RPMI7951 (cell line): ENCODE measurements at regions not wholly inside any gene's neighbourhood (a gene's known extent, or its start where the extent isn't known, plus 50 kb on each side); places are given as distances from the start of the nearest gene placed in this dataset.
"Not testable (repeated sequence)": the region's sequence is repeated elsewhere in the genome, so short reads cannot be mapped to it uniquely, and the experiment has no call there.

Source experiments
- DNase-seq: peaks from one replicate; pipeline ENCODE4 v3.0.0-alpha.2; 2012; ENCODE audit warnings: low read depth

DNA sequence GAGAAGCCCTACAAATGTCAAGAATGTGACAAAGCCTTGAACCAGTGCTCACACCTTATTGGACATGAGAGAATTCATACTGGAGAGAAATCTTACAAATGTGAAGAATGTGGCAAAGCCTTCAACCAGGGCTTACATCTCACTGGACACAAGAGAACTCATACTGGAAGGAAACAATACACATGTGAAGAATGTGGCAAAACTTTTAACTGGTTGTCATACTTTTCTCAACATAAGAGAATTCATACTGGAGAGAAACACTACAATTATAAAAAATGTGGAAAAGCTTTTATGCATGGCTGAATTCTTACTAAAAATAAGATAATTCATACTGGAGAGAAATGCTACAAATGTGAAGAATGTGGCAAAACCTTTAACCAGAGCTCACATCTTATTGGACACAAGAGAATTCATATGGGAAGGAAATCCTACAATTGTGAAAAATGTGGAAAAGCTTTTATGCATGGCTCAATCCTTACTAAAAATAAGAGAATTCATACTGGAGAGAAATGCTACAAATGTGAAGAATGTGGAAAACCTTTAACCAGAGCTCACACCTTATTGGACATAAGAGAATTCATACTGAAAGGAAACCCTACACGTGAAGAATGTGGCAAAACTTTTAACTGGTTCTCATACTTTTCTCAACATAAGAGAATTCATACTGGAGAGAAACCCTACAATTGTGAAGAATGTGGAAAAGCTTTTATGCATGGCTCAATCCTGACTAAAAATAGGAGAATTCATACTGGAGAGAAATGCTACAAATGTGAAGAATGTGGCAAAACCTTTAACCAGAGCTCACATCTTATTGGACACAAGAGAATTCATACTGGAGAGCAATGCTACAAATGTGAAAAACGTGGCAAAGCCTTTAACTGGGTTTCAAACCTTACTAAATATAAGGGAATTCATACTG is 350.6 kb upstream of the NUPR2 start:
- DNase-seq: peak; percentile 3

GRCh38 chr7:56449762-56450161 is 333.5 kb upstream of the NUPR2 start:
- DNase-seq: no peak

- DNase-seq: peak; percentile 36
Measured at GRCh38 chr7:56447864-56448693, 331.9 kb upstream of the NUPR2 start.

GRCh38 chr7:56420528-56420927 is 304.3 kb upstream of the NUPR2 start:
- not testable (repeated sequence) for DNase-seq

DNA sequence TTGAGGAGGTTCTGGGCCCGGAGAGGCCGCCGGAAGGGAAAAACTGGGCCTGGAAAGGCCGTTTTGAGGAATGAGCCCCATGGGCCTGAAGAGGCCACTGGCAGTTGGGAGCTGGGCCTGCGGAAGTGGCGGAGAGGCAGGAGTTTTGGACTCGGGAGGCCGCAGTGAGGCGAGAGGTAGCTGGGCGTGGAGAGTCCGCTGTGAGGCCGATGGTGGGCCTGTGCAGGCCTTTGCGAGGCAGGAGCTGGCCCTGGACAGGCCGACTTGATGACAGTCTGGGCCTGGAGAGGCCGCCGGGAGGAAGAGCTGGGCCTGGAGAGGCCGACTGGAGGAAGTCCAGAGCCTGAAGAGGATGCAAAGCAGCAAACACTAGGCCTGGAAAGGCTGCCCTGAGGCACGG is 259.0 kb upstream of the NUPR2 start:
- DNase-seq: no peak

- DNase-seq: not testable (repeated sequence)
Measured at GRCh38 chr7:56374666-56375065, 258.4 kb upstream of the NUPR2 start.

GRCh38 chr7:56373314-56373713 is 257.1 kb upstream of the NUPR2 start:
- DNase-seq: peak; percentile 53

- not testable (repeated sequence) for DNase-seq
Measured at GRCh38 chr7:56371792-56372191, 255.6 kb upstream of the NUPR2 start.

- not testable (repeated sequence) for DNase-seq
Measured at GRCh38 chr7:56370208-56370872, 254.1 kb upstream of the NUPR2 start.

GRCh38 chr7:56367914-56368313 is 251.7 kb upstream of the NUPR2 start:
- DNase-seq: not testable (repeated sequence)

- not testable (repeated sequence) for DNase-seq
Measured at GRCh38 chr7:56367411-56367810, 251.2 kb upstream of the NUPR2 start.

GRCh38 chr7:56366701-56367100 is 250.5 kb upstream of the NUPR2 start:
- DNase-seq: not testable (repeated sequence)

- DNase-seq: not testable (repeated sequence)
Measured at GRCh38 chr7:56352576-56352975, 236.4 kb upstream of the NUPR2 start.

GRCh38 chr7:56351181-56351580 is 235.0 kb upstream of the NUPR2 start:
- DNase-seq: not testable (repeated sequence)

DNA sequence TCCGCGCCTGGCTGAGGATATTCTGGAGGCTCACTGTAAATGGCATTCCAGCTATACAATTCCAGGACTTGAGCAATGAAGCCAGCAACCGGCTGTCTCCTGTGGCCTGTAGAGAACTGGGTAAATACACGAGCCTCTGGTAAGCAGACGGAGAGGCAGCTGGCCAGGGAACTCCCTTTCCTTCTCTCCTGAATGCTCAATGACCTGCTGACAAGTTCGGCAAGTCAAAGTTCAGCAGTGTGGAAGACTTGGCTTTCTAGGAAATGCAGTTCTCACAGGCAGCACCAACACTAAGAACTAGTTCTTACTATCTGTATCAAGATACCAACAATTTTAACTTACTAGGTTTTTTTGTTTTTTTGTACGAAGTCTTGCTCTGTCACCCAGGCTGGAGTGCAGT is 232.1 kb upstream of the NUPR2 start:
- DNase-seq: not testable (repeated sequence)

DNA sequence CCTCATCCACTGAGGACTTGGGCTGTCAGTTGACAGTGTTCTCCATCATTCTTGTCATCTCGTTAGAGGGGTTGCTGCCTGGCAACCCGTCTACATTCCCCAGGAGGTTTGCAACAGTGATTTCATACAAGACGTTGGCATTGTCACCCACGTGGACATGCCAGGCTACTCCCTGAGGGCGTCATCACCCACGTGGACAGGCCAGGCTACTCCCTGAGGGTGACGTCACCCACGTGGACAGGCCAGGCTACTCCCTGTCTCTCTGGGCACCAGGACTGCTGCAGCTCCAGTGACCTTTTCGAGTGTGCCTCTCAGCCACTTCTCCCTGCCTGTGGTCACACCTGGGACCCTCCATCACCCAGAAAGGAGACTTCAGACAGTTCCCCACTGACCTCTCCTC is 212.1 kb upstream of the NUPR2 start:
- peak; percentile 46 for DNase-seq

DNA sequence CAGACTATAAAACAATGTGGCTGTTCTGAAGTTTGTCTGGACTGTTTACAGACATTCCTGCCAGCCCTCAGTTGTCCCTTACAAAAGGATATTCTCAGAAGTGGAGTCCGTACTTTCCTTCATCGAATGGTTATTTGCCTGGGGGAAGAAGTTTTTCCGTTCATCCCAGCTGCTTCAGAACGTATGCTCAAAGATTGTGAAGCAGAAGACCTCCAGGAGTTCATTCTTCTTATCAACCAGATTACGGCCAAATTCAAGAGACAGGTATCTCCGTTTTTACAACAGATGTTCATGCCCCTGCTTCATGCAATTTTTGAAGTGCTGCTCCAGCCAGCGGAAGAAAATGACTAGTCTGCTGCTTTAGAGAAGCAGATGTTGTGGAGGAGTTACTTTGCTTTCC is 174.3 kb upstream of the NUPR2 start:
- DNase-seq: no peak

DNA sequence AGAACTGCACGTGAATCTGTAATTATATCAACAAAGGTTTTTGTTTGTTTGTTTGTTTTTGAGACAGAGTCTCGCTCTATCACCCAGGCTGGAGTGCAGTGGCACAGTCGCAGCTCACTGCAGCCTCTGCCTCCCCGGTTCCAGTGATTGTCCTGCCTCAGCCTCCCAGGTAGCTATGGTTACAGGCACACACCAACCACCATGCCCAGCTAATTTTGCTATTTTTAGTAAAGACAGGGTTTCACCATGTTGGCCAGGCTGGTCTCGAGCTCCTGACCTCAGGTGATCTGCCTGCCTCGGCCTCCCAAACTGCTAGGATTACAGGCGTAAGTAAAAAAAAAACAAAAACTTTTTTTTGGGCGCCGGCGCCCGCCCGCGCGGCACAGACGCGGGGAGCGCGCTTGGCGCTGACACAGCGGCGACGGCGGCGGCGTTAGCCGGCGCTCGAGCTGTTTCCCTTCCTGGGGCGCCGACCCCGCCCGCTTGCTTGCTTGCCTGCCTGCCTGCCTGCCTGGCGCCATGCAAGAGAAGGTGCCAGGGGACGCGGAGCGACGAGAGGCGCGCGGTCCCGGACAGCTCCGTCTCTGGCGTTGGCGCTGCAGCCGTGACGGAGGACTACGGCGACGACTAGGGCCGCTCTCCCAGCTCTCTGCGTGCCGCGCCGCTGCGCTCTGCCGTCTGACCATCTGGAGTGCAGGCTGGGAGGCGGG is 171.4 kb upstream of the NUPR2 start:
- DNase-seq: peak; percentile 39

DNA sequence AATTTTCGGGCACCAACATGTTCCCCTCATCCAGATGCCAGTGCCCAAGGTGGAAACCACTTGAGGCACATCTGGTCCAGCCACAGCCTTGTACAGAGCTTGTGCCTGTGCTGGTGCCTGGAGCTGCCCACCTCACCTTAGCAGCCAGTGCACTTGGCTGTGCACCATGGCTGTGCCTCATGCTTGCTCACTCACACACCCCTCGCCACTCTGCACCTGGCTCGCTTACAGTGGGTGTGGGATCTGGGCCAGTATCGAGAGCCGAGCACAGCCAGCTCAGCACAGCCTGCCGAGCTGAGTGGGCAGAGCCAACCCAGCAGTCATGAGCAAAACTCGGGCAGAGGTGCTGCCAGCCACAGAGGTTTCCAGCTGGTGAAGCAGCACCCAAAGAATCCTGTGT is 139.9 kb upstream of the NUPR2 start:
- DNase-seq: no peak

GRCh38 chr7:56250135-56250534 is 133.9 kb upstream of the NUPR2 start:
- peak; percentile 9 for DNase-seq

DNA sequence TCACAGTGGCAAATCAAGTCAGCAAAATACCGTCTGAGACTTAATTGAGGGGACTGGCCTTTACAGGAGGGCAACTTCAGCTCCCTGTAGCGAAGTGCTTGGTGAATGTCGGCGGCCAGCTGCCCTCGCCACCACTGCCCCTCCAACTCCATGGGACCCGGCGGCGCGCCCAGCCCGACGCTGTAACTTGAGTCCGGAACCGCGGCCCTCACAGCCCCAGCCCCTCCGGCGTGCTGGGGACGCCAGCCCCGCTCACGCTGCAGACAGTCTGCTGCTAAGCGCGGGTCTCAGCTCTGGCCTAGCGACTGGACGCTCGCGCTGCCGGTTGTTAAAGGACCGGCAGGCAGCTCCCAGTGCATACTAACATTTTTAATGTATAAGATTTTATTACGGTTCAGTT is 113.4 kb upstream of the NUPR2 start:
- DNase-seq: no peak
